HG03354 (cell line): ENCODE measurements at regions not wholly inside any gene's neighbourhood (a gene's known extent, or its start where the extent isn't known, plus 50 kb on each side); places are given as distances from the start of the nearest gene placed in this dataset.

Experiments used
- ATAC-seq: cut with Tn5 transposase; IDR thresholded peaks from one replicate; pipeline ENCODE4 v1.9.1; 2021; ENCODE audit warnings: mild to moderate bottlenecking; ENCODE audit not compliant: unreplicated experiment, poor library complexity, severe bottlenecking

DNA sequence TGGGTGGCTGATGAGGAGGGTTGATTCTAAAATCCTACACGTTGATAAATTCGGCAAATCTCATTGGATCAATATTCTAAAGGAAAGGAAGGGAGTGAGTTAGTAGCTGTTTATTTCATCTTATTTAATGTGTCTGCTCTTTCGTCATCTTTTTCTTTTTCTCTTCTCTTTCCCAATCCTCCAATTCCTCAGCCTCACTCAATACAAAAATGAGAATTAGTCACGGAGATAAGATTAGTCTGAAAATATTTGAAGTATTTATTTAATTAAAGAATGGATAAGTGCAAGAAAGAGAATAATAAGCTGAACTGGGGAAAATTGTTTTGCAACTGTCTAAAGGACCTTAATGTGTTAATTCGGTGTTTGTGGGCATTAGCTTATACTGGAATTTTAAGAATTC lies 1095.1 kb downstream of the DTWD2 start:
- ATAC-seq = no peak

DNA sequence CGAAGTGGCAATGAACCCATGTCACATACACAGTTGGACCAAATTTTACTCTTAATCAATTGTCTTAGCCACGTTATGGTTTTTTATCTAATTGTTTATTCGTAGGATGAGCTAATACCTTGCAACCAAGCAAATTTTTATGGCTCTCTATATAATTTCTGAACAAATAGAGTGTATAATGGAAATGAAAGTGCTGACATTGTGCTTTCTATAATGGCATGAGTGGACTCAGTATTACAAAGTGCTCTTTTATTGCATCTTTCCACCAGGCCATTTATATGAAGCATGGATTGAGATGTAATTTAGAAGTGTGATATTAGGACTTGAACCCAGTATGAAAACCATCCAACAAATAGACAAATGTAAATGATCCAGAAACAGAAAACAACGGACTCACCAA lies 1096.0 kb downstream of the DTWD2 start:
- ATAC-seq = no peak

DNA sequence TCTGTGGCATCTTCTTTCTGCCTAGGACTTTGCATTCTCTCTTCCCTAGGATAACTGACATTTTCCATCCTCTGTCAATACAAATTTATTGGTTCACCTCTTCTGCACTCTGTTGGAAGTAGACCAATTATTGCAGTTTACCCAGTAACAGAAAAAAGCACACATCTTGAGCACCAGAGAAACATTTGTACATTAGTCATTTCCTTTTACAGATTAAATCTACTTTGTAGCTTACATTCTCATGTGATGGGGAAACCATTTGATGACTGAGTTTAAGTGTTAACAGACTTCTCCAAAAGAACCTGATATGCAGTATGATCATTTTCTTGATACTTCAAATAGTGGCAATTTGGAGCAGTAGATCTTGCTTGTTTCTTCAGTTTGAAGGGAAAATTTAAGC lies 1098.8 kb downstream of the DTWD2 start:
- ATAC-seq = no peak

- ATAC-seq = peak; percentile 90
Measured at GRCh38 chr5:117888688-117889087, 1099.7 kb downstream of the DTWD2 start.

DNA sequence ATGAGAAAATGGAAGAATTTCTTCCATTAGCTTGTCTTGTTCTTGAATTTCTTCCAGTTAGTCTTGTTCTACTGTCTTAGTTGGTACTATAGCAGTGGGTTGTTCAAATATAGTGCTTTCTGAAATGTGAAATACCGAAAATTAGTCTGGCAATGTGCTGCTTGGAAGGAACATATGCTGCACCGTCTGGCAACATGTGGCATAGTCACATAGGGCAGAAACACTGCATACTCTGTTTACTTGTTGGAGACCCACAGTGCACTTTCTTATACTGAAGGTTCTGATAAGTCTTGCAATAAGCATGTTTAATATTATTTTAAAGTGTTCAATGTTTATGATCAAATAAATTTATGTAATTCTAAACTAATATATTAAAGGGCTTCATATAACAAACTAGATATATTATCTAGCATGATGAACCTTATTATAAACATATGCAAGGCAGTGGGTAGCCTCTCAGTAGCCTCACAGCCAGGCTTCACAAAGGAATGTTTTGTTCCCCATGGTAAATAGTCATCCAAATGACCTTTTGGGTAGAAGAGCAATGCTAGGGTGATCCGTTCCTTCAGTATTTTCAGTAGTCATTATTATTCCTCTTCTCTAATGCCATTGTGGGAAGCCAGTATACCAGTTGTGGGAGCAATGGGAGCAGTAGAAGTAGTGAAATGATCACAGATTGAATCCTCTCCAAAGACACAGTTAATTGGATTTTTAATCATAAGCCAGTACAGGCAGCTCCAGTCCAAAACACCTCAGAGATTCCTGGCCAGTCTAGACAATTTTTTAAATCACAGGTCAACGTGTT lies 1106.7 kb downstream of the DTWD2 start:
- ATAC-seq = no peak

- no peak for ATAC-seq
Measured at GRCh38 chr5:117880932-117881331, 1107.4 kb downstream of the DTWD2 start.

- no peak for ATAC-seq
Measured at GRCh38 chr5:117877731-117878130, 1110.6 kb downstream of the DTWD2 start.

DNA sequence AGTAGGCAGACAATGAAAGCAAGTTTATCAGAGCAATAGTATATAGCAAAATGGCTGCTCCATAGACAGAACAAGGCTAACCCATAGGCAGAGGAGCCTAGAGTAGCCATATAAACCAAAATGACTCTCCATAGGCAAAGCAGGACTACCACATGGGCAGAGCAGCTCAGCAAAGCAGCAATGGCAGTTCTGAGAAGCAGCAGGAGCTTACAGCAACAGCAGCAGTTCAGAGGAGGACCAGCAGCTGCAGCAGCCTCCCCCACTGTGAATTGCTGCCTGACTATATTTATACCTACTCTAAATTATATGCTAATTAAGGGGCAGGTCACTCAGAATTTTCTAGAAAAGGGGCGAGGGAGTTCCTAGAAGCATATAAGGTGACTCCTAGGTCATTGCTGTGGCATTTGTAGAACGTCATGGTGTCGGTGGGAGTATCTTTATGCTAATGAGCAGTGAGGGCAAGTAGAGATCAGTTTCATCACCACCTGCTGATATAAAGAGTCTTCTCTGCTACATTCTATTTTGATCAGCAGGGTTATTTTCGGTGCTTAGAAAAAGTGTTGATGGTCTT lies 1115.5 kb downstream of the DTWD2 start:
- no peak for ATAC-seq

GRCh38 chr5:117869596-117869995 lies 1118.8 kb downstream of the DTWD2 start:
- no peak for ATAC-seq

DNA sequence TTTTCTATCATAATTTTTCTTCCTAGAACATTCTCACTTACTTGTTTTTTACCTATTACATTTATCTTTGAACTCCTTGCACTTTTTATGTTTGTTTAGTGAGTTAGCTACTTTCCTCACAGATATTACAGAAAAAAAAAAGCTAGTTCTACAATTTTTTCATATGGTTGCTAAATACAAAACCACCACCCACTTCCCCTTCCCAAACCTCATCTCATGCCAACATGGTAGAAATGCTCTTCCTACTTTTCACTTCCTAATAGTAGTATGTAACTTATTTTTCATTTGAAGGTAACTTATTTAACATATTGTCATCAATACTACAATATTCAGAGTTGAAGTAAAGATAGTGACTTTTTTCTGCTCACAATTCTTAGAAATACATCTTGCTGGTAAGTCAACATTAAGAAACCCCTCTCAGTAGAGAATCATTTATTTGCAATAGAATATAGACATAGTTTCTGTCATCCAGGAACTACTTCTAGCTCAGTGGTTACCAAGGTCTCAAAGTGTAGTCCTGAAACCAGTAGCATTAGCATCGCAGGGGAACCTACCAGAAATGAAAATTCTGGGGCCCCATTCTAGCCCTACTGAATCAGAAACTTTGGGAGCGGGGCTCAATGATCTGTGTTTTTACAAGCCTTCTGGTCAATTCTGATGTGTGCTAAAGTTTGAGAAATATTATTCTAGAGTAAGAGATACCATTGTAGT lies 1124.6 kb downstream of the DTWD2 start:
- no peak for ATAC-seq

DNA sequence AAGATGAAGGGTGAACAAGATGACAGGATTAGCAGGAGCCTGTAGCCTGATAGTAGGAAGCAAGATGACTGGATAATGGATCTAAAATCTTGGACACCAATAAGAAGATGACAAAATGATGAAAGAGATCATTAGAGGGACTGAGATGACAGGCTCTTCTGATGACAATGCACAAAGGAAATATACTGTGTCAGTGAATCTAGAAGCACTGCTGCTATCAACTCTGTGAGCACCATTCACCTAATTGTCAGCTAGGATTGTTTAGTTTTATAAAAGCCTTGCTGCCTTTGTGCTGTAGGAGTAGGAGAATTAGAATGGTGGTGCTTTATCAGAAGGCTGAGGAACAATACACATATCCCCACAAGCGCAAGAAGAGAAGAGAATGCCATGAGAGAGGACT lies 1127.8 kb downstream of the DTWD2 start:
- no peak for ATAC-seq

- ATAC-seq = no peak
Measured at GRCh38 chr5:117859176-117859575, 1129.2 kb downstream of the DTWD2 start.

GRCh38 chr5:117856713-117857112 lies 1131.6 kb downstream of the DTWD2 start:
- no peak for ATAC-seq

GRCh38 chr5:117837786-117838185 lies 1150.6 kb downstream of the DTWD2 start:
- no peak for ATAC-seq

DNA sequence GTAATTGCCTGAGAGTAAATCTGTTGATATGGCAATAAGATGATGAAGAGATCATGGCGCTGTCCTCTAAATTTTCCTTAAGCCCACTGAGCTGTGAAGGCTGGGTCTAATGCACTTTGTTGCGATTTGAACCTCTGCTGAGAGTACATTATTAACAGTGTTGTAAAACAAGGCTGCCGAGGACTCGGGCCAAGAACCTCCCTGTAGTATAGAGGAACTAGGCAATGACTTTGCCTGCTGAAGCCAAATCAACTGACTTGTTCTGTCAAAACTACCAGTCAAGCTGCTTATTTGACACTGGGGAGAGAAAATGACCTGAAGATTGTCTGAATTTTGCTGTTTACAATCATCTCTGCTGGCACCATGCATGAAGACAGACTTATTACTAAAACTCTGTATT lies 1154.7 kb downstream of the DTWD2 start:
- no peak for ATAC-seq

DNA sequence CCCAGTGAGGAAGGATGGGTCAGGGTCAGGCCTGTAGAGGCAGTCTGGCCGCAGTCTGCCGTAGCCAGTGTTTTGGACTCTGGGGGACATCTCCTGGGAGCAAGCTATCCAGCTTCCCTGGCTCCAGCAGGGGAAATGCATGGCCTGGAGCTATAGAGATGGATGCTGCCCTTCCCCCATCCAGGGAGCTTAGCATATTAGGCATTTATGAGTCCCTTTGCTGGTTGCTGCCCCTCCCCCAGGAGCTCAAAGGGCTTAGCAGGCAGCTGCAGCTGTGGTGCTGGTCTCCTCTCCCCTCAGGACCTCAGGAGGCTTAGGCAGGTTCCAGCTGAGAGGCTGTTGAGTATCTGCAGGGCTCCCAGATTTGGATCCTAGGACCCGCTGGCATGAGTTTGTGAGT lies 1158.7 kb downstream of the DTWD2 start:
- ATAC-seq = no peak

- ATAC-seq = no peak
Measured at GRCh38 chr5:117813850-117814249, 1174.5 kb downstream of the DTWD2 start.

DNA sequence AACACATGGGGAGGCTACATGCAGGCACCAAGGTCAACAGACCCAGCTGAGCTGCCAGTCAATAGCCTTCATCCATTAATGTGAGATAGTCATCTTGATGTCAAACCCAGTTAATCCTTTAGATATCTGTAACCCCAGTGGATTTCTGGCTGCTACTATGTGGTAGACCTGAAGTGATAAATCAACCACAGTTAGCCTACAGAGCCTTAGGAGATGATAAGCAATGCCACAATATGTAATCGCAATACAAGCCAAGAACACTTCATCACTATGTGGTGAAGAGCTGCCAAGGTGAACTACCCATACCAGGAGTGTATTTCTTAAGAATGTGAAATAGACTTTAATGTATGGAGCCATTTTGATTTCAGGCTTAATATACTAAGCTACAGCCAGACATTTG lies 1175.5 kb downstream of the DTWD2 start:
- ATAC-seq = no peak

DNA sequence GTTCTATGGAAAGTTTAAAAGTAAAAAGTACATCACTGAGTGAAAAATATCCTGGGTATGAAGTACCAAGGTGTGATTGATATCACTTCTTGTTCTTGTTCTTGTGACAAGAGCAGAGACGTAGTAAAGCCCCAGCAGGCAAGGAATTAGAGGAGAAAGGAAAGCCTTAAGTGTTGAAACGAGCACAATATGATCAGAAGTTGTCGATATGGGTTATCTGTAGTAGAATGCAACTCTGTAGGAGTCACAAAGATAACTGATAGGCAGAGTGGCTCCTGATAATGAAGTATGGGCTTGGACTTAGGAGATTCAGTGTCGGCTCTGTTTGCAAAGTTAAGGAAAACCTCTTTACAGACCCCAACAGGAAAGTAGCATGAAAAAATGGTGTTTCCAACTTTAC lies 1179.1 kb downstream of the DTWD2 start:
- no peak for ATAC-seq

GRCh38 chr5:117805058-117805457 lies 1183.3 kb downstream of the DTWD2 start:
- no peak for ATAC-seq

GRCh38 chr5:117803533-117803932 lies 1184.8 kb downstream of the DTWD2 start:
- no peak for ATAC-seq
